Aorta (tissue), 5 donors: ENCODE measurements at regions not wholly inside any gene's neighbourhood (a gene's known extent, or its start where the extent isn't known, plus 50 kb on each side); places are given as distances from the start of the nearest gene placed in this dataset.

ENCODE experiments used
- ATAC-seq: fragments of 200-7000 bp; cut with Tn5 transposase; one replicate; pipeline ENCODE4 v1.9.1; 2022; ENCODE audit warnings: moderate library complexity; ENCODE audit not compliant: low FRiP score
- DNase-seq, 2 donors: peaks; one replicate each; pipeline ENCODE4 v3.0.0-alpha.2; 2020
- H3K27ac ChIP-seq, 2 donors: one replicate each; pipeline ENCODE4 v1.5.1; 2013; ENCODE audit warnings: low read length in 2 of 2, mild to moderate bottlenecking in 2 of 2, moderate library complexity in 2 of 2, control low read depth in 1 of 2, inconsistent platforms in 1 of 2, low read depth in 1 of 2
- H3K27me3 ChIP-seq, 2 donors: one replicate each; pipeline ENCODE4 v1.6.1; 2013; ENCODE audit warnings: control low read depth in 1 of 2, low read length in 1 of 2, mild to moderate bottlenecking in 1 of 2, moderate library complexity in 1 of 2; ENCODE audit not compliant: insufficient read depth in 2 of 2, control insufficient read depth in 1 of 2
- H3K36me3 ChIP-seq, 2 donors: one replicate each; pipeline ENCODE4 v1.6.1; 2013; ENCODE audit warnings: control low read depth in 1 of 2, low read length in 1 of 2, mild to moderate bottlenecking in 1 of 2; ENCODE audit not compliant: insufficient read depth in 2 of 2, control insufficient read depth in 1 of 2
- H3K4me1 ChIP-seq, 2 donors: one replicate each; pipeline ENCODE4 v1.6.1; 2013; ENCODE audit warnings: low read length in 2 of 2, control low read depth in 1 of 2, mild to moderate bottlenecking in 1 of 2, moderate library complexity in 1 of 2; ENCODE audit not compliant: insufficient read depth in 2 of 2, control insufficient read depth in 1 of 2
- H3K4me3 ChIP-seq, 2 donors: one replicate each; pipeline ENCODE4 v1.5.1; 2013; ENCODE audit warnings: low read length in 2 of 2, control low read depth in 1 of 2, mild to moderate bottlenecking in 1 of 2
- H3K9me3 ChIP-seq: one replicate; pipeline ENCODE4 v1.6.1; 2013; ENCODE audit warnings: mild to moderate bottlenecking, low read length; ENCODE audit not compliant: control insufficient read depth
- WGBS, 2 donors: extraction: QIAGEN DNeasy Blood & Tissue Kit; methylation state at CpG; one replicate each; pipeline ENCODE4 v1.1.7; 2013; 5-methylcytosine and 5-hydroxymethylcytosine counted together
- intact Hi-C, 2 donors: fragments of 100-400 bp; cut with DNase I; formaldehyde crosslinking; loops; one replicate each; pipeline versions ENCODE4 v1.14.2 to v1.15.0; 2022
- donor health status: healthy with polysubstance abuse.
- donor health status: Bipolar disorder and iron deficiency.
- donor health status: DM: no; HTN: no; CAD: no.
- donor health status: DM: no; HTN: no; CAD: no.
- donor health status: DM: yes; HTN: yes; CAD: no.

- no peak overlapping the region for H3K27ac ChIP-seq
- intact Hi-C loops: no loop called here
- H3K9me3 ChIP-seq: no peaks in the 10 kb centered on the region
- H3K4me3 ChIP-seq: no peak overlapping the region
- H3K36me3 ChIP-seq: no peaks in the 10 kb centered on the region
- DNase-seq (no peak), ATAC-seq (no peak)
- H3K4me1 ChIP-seq: no peaks in the 10 kb centered on the region
- 43 to 45% methylated on average over 2 of the region's 2 CpGs for WGBS, 2 donors
- H3K27me3 ChIP-seq: peaks cover 0 to 2% of the 10 kb centered on the region in 2 donors
Observed at GRCh38 chr2:175553910-175554309, 372.4 kb upstream of the ATP5MC3 start.

DNA sequence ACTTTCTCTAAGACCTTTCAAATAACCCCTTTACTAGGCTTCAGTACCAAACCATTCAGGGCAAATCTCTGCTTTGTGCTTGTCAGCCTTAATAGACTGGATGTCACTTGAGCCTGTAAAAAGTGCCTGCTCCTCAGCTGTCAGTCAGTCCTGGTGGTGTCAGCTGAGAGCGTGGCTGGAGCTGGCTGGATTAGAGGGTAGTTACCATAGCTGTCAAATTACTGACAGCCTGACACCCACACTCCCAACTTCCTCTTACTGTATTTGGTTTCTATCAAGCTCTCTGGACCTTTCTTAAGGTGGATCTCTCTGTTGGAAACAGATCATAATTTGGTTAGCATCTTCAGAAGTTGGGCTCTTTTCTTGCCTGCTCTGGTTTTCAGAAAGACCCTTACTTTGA, 371.4 kb upstream of the ATP5MC3 start:
- H3K9me3 ChIP-seq: no peaks in the 10 kb centered on the region
- no peak overlapping the region for H3K4me3 ChIP-seq
- WGBS, 2 donors: 14 to 27% methylated on average over 1 of the region's 1 CpG
- no peak overlapping the region for H3K27ac ChIP-seq
- H3K36me3 ChIP-seq: no peaks in the 10 kb centered on the region
- intact Hi-C loops: no loop called here
- no peaks in the 10 kb centered on the region for H3K4me1 ChIP-seq
- peaks cover 0 to 2% of the 10 kb centered on the region in 2 donors for H3K27me3 ChIP-seq
- ATAC-seq (no peak), DNase-seq (no peak)

DNA sequence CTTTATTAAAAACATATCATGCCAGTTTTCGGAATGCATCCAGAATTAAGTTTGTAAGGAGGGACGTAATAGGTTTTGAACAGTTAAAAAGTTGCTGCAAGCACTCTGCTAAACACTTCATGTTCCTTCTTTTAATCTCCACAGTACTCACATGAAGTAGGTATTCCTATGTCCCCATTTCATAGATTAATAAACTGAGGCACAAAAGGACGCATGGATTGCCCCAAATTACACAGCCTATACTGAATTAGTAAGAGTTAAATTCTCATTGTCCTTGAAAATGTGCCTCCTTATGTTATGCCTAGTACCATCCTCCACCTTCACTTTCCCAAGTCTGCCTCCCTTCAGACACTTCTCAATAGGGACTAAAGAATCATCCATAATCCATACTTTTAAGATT, 358.9 kb upstream of the ATP5MC3 start:
- Histone ChIP-seq H3K27ac (no peak overlapping the region), H3K27me3 (no peaks in the 10 kb centered on the region), H3K4me3 (no peak overlapping the region), H3K4me1 (no peaks in the 10 kb centered on the region), H3K36me3 (no peaks in the 10 kb centered on the region), H3K9me3 (no peaks in the 10 kb centered on the region)
- 90 to 91% methylated on average over 3 of the region's 3 CpGs for WGBS, 2 donors
- DNase-seq (no peak), ATAC-seq (no peak)
- intact Hi-C loops: no loop called here

DNA sequence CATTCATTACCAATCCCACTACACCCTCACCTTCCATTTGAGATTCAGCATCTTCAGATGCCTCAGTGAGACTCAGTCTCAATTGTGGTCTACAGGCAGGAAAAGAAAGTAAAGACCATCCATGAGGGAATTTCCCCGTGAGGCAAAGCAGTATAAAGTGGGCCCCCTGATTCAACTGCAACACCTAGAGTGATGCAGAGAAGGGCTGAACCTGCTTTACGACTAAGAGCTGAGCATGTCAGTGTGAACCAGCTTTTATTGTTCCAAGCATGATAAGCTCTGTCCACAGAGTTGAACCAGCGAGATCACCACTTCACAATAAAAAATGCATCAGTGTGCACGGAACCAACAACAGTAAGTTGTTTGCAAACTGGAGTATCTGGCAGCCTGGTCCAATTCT, 357.6 kb upstream of the ATP5MC3 start:
- ATAC-seq: no peak
- H3K27me3 ChIP-seq: no peaks in the 10 kb centered on the region
- intact Hi-C loops: no loop called here

GRCh38 chr2:175536059-175536458, 354.5 kb upstream of the ATP5MC3 start:
- DNase-seq (no peak), ATAC-seq (no peak)
- H3K27ac ChIP-seq: no peak overlapping the region
- H3K36me3 ChIP-seq: no peaks in the 10 kb centered on the region
- H3K4me3 ChIP-seq: no peak overlapping the region
- 9 to 45% methylated on average over 1 of the region's 1 CpG for WGBS, 2 donors
- intact Hi-C loops: no loop called here
- H3K27me3 ChIP-seq: no peaks in the 10 kb centered on the region
- no peaks in the 10 kb centered on the region for H3K9me3 ChIP-seq
- H3K4me1 ChIP-seq: no peaks in the 10 kb centered on the region

More for the DNA sequence above, 357.6 kb upstream of the ATP5MC3 start:
- H3K4me1 ChIP-seq: no peaks in the 10 kb centered on the region
- DNase-seq: no peak
- H3K27ac ChIP-seq: no peak overlapping the region
- no peaks in the 10 kb centered on the region for H3K36me3 ChIP-seq
- 70 to 71% methylated on average over 4 of the region's 4 CpGs for WGBS, 2 donors
- no peak overlapping the region for H3K4me3 ChIP-seq
- no peaks in the 10 kb centered on the region for H3K9me3 ChIP-seq

DNA sequence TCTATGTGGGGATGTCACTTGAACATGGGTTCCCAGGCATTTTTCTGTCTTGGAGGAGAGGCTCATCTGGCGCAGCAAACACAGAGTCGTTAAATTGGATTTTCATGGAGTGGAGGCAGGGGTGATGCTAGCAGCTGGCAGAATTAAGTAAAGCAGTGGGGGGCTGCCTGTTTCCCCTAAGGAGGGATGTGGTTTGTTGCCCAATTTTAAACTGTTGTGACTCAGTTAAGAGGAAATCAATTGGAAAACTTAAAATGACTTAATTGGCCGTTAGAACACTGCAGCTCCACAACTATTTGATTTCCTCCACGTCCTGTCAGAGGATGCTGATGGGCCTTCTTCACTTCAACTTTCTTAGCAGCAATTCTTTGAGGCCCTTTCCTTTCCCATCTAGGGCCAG, 354.1 kb upstream of the ATP5MC3 start:
- intact Hi-C loops: no loop called here
- ATAC-seq: no peak

DNA sequence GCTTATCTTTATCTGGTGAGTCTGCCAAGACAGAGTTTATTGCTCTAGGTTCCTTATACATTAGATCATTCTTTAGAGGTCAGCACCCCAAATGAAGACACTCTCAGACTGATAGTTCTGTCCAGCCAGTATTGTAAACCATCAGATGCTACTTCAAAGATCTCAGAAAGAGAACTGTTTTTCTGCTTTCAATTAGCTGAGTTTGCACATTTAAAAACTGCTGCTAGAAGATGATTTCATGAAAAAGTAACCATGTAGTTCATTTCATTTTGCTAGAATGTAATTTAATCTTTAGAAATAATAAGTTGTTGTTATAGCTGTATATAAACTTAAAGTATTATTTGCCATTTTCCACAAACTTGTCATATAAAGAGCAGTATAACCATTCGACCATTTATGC, 344.5 kb upstream of the ATP5MC3 start:
- DNase-seq (no peak), ATAC-seq (no peak)
- WGBS, 2 donors: 54 to 62% methylated on average over 1 of the region's 1 CpG
- intact Hi-C loops: no loop called here
- Histone ChIP-seq H3K9me3 (no peaks in the 10 kb centered on the region), H3K27me3 (no peaks in the 10 kb centered on the region), H3K4me1 (no peaks in the 10 kb centered on the region), H3K4me3 (no peak overlapping the region), H3K36me3 (no peaks in the 10 kb centered on the region), H3K27ac (no peak overlapping the region)

More for the DNA sequence above, 354.1 kb upstream of the ATP5MC3 start:
- Histone ChIP-seq H3K4me3 (no peak overlapping the region), H3K27me3 (no peaks in the 10 kb centered on the region), H3K27ac (no peak overlapping the region), H3K9me3 (no peaks in the 10 kb centered on the region), H3K4me1 (no peaks in the 10 kb centered on the region), H3K36me3 (no peaks in the 10 kb centered on the region)
- WGBS, 2 donors: 70 to 72% methylated on average over 4 of the region's 4 CpGs
- DNase-seq: no peak

GRCh38 chr2:175523001-175523400, 341.5 kb upstream of the ATP5MC3 start:
- no peak for ATAC-seq
- Histone ChIP-seq H3K27ac (no peak overlapping the region), H3K4me1 (no peaks in the 10 kb centered on the region), H3K9me3 (no peaks in the 10 kb centered on the region), H3K27me3 (no peaks in the 10 kb centered on the region), H3K4me3 (no peak overlapping the region), H3K36me3 (no peaks in the 10 kb centered on the region)
- 28 to 32% methylated on average over 2 of the region's 2 CpGs for WGBS, 2 donors
- intact Hi-C loops: no loop called here
- DNase-seq: no peak

GRCh38 chr2:175518206-175518605, 336.7 kb upstream of the ATP5MC3 start:
- Histone ChIP-seq H3K36me3 (no peaks in the 10 kb centered on the region), H3K4me3 (no peak overlapping the region), H3K4me1 (no peaks in the 10 kb centered on the region), H3K27me3 (no peaks in the 10 kb centered on the region), H3K27ac (no peak overlapping the region), H3K9me3 (no peaks in the 10 kb centered on the region)
- ATAC-seq (no peak), DNase-seq (no peak)
- WGBS, 2 donors: 31 to 36% methylated on average over 3 of the region's 3 CpGs
- intact Hi-C loops: no loop called here
